ENCODE measurements at regions not wholly inside any gene's neighbourhood (a gene's known extent, or its start where the extent isn't known, plus 50 kb on each side); places are given as distances from the start of the nearest gene placed in this dataset.
"Not testable (repeated sequence)": the region's sequence is repeated elsewhere in the genome, so short reads cannot be mapped to it uniquely, and the experiment has no call there.

GRCh38 chr19:30942636-30943035 lies 406.6 kb downstream of the TSHZ3 start:
- Mint-ChIP-seq H3K4me1 (peaks cover 15% of the 10 kb centered on the region), H3K36me3 (ENCODE audit: low read depth) (no peaks in the 10 kb centered on the region), H3K27me3 (ENCODE audit: low read depth, poor library complexity) (peaks cover 16% of the 10 kb centered on the region), H3K27ac (no peak overlapping the region), H3K4me3 (no peak overlapping the region), H3K9me3 (peaks cover 14% of the 10 kb centered on the region)
- TF ChIP-seq CTCF (IDR thresholded peaks at IDR 0.05): no peak
- DNase-seq: no peak

- H3K27ac Mint-ChIP-seq: no peak overlapping the region
- peaks cover 16% of the 10 kb centered on the region for H3K27me3 Mint-ChIP-seq (ENCODE audit: low read depth, poor library complexity)
Observed at GRCh38 chr19:30941591-30941990, 407.6 kb downstream of the TSHZ3 start.

GRCh38 chr19:30936276-30936675 lies 413.0 kb downstream of the TSHZ3 start:
- Mint-ChIP-seq H3K27me3 (ENCODE audit: low read depth, poor library complexity) (peaks cover 4% of the 10 kb centered on the region), H3K4me3 (no peak overlapping the region), H3K36me3 (ENCODE audit: low read depth) (no peaks in the 10 kb centered on the region), H3K4me1 (no peaks in the 10 kb centered on the region), H3K27ac (no peak overlapping the region), H3K9me3 (peaks cover 14% of the 10 kb centered on the region)
- no peak for DNase-seq
- no peak for TF ChIP-seq CTCF (IDR thresholded peaks at IDR 0.05)

More at GRCh38 chr19:30941591-30941990, 407.6 kb downstream of the TSHZ3 start:
- peaks cover 15% of the 10 kb centered on the region for H3K4me1 Mint-ChIP-seq
- no peak for TF ChIP-seq CTCF (IDR thresholded peaks at IDR 0.05)
- no peaks in the 10 kb centered on the region for H3K36me3 Mint-ChIP-seq (ENCODE audit: low read depth)
- H3K9me3 Mint-ChIP-seq: peaks cover 14% of the 10 kb centered on the region
- no peak for DNase-seq
- H3K4me3 Mint-ChIP-seq: no peak overlapping the region

- no peak overlapping the region for H3K27ac Mint-ChIP-seq
- H3K4me1 Mint-ChIP-seq: no peaks in the 10 kb centered on the region
- H3K4me3 Mint-ChIP-seq: no peak overlapping the region
- no peak for DNase-seq
- H3K9me3 Mint-ChIP-seq: peaks cover 12% of the 10 kb centered on the region
- H3K36me3 Mint-ChIP-seq (ENCODE audit: low read depth): no peaks in the 10 kb centered on the region
- peaks cover 4% of the 10 kb centered on the region for H3K27me3 Mint-ChIP-seq (ENCODE audit: low read depth, poor library complexity)
- TF ChIP-seq CTCF (IDR thresholded peaks at IDR 0.05): no peak
Observed at GRCh38 chr19:30935146-30935545, 414.1 kb downstream of the TSHZ3 start.

- not testable (repeated sequence) for H3K9me3 Mint-ChIP-seq; H3K4me3 Mint-ChIP-seq; H3K27ac Mint-ChIP-seq; H3K4me1 Mint-ChIP-seq; H3K36me3 Mint-ChIP-seq (ENCODE audit: low read depth); DNase-seq; H3K27me3 Mint-ChIP-seq (ENCODE audit: low read depth, poor library complexity)
Observed at GRCh38 chr19:30933454-30933853, 415.8 kb downstream of the TSHZ3 start.

GRCh38 chr19:30932854-30933253 lies 416.4 kb downstream of the TSHZ3 start:
- Mint-ChIP-seq H3K4me1 (no peaks in the 10 kb centered on the region), H3K36me3 (ENCODE audit: low read depth) (no peaks in the 10 kb centered on the region), H3K27ac (no peak overlapping the region), H3K9me3 (peaks cover 14% of the 10 kb centered on the region), H3K27me3 (ENCODE audit: low read depth, poor library complexity) (no peaks in the 10 kb centered on the region), H3K4me3 (no peak overlapping the region)
- no peak for TF ChIP-seq CTCF (IDR thresholded peaks at IDR 0.05)
- DNase-seq: no peak

Data from nephron progenitor cell (in vitro differentiated cells).